GM19372 (cell line): ENCODE measurements at regions not wholly inside any gene's neighbourhood (a gene's known extent, or its start where the extent isn't known, plus 50 kb on each side); places are given as distances from the start of the nearest gene placed in this dataset.
"Not testable (repeated sequence)": the region's sequence is repeated elsewhere in the genome, so short reads cannot be mapped to it uniquely, and the experiment has no call there.

ENCODE experiments used
- ATAC-seq: cut with Tn5 transposase; IDR thresholded peaks from one replicate; pipeline ENCODE4 v1.9.1; 2021; ENCODE audit warnings: mild to moderate bottlenecking, low read depth, moderate library complexity; ENCODE audit not compliant: unreplicated experiment

DNA sequence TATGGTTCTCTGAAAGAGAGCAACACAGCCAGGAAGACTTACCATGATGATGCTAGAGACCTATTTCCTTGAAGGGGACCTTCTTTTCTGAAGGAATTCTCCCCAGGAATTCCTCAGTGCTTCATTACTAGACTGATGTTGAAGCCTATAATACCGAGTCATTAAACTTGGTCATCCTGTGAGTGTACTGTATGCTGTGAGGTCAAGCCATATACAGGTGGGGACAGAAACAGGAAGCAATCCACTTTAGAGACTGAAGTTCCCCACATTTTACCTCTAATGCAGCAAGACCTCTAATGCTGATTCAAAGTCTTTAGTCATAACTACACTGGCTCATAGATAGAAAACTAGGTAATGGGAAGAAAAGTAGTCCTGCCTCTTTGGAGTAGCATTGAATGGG, 77.1 kb upstream of the RASEF start:
- no peak for ATAC-seq

DNA sequence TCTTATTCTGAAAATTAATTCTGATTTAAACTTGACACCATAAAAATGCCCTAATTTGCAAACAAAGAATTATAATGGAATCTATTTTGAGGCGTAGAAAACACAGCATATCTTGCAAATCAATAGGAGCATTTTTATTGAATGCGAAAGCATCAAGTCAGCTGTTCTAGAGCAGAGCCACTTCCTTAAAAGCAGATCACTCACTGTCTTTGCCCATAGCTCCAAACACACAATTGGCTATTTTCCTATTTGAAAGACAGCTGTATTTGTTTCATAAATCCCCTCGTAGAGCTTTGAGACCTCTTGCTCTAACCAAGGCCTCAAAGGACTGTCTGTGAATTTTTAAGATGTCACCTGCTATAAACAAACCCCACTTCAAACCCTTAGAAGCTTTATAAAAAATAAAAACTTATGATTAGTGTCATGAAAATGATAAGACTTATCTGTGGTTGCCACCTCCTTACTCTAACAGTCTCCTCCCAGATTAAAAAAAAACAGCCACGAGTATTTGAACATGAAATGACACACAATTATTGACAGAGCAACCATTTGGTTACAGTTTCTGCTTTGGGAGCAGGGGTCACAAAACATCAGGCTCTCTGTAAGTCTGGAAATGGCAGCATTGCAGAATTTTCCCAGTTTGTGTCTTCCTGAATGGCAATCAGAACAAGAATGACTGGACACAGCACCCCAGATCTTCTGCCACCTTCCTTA, 75.6 kb upstream of the RASEF start:
- no peak for ATAC-seq

DNA sequence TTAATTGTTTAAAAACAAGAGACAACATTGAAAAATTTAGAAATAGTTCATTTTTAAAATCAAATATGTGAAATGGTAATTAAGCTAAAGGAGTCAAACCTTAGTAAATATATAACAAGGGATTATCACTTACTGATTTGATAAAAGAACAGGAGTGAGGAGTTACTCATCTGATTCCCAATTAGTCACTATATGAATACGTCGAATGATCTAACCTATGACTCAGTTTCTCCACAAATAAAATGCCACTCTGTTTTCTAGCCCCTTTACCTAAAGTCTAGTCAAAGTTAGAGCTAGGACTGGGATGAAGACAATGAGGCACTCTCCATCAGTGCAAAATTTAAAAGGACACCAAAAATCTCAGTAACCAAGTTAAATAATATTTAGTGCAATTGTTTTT, 70.4 kb upstream of the RASEF start:
- no peak for ATAC-seq

DNA sequence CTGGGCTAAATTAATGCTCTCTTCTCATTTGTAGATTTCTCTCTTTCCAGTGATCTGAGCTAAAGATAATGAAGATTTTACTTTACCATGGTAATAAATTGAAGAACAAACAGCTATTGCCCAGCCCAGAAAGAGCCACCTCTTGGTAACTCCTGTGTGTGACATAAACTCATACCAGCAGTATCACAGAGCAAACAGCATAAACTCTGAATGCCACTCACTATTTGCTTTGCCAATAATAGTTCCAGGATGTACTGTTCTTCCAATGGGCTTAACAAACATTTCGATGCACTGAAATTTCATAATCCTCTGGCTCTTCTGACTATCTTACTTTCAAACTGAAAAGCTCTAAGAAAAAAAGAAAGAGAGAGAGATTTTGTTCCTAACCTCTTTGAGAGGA, 69.8 kb upstream of the RASEF start:
- no peak for ATAC-seq

DNA sequence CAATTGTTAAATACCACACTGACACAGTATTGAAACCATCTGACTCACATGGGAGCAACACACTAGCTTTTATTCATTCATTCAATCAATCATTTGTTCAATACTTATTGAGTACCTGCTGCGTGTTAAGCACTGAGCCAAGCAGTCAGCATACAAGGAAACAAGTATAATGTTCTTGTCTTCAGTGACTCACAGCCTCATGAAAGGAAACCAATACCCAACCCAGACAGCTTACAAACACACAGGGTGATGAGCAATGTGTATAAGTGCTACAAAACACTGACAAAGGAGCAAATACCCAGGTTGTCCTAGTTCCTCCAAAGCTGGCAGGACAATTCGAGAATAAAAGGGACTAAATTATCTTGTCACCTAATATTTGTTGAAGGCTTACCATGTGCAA, 67.6 kb upstream of the RASEF start:
- no peak for ATAC-seq

DNA sequence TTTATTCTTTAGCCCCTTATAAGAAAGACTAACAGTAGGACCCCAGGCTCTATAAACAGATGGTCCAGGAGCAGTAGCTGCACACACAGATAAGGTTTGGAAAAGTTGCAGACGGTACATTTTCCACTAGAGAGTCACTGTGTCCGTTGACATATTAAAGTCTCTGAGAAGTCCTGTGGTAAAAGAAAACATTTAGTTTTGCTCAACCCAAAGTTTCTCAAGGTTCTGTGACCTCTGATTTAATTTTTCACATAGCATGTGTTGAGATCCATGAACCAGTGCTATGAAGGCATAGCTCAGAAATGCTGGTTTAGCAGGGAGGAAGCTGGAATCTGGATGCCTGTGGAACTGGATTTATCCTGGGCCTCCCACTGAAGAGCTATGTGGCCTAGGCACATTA, 62.7 kb upstream of the RASEF start:
- ATAC-seq, result no peak

DNA sequence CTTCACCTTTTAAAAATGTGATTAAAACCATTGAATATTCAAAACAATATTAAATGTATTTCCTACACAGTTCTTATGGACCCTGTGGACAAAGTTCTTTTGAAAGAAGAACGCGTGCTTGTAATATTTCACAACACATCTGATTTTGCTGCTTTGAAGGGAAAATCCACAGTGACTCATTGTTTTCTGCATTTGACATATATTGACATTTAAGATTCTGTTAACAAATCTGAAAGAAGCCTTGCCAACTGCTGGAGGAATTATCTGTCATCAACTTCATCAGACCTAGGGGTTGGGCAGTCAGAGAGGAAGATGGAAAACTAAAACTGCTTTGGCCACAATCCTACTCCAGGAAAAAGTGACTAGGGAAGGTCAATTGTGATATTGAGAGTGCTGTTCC, 56.9 kb upstream of the RASEF start:
- no peak for ATAC-seq

DNA sequence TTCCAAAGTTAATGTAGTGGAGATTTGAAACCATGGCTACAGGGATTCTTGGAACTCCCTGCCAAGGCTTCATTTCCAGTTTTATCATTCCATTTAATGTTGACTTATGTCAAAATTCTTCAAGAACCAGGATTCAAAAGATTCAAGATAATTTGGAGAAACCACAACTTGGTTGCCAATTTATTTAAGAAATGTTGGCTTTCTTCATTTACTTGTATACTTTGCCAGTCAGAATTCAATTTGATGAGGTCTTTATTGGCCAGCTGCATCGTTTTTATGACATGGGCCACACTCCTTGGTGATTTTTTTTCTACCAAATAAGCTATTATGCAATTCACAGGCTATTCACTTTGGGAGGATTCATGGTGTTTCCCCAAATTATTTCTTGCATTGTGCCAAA, 53.1 kb upstream of the RASEF start:
- no peak for ATAC-seq

DNA sequence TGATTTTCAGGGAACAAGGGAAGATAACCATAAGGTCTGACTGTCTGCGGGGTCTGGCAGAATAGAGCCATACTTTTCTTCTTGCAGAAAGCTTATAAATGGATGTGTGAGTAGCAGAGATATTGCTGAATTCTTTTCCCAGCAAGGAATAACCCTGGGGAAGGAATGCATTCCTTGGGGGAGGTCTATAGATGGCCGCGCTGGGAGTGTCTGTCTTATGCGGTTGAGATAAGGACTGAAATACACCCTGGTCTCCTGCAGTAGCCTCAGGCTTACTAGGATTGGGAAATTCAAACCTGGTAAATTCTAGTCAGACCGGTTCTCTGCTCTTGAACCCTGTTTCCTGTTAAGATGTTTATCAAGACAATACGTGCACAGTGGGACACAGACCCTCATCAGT, 50.5 kb upstream of the RASEF start:
- not testable (repeated sequence) for ATAC-seq
